AG09309 (cell line): ENCODE measurements at regions not wholly inside any gene's neighbourhood (a gene's known extent, or its start where the extent isn't known, plus 50 kb on each side); places are given as distances from the start of the nearest gene placed in this dataset.
"Not testable (repeated sequence)": the region's sequence is repeated elsewhere in the genome, so short reads cannot be mapped to it uniquely, and the experiment has no call there.

Source experiments
- DNase-seq: peaks from one replicate; pipeline ENCODE4 v3.0.0-alpha.2; 2010; ENCODE audit warnings: low read depth
- H3K4me3 ChIP-seq: 2 replicates; pipeline ENCODE4 v1.5.1; 2011; ENCODE audit warnings: mild to moderate bottlenecking, low read depth, low read length, moderate library complexity; ENCODE audit not compliant: control insufficient read depth
- CTCF ChIP-seq: IDR thresholded peaks from 2 replicates; pipeline ENCODE4 v1.5.1; 2011; ENCODE audit warnings: mild to moderate bottlenecking, low read depth, low read length, inconsistent platforms; ENCODE audit not compliant: insufficient read depth, control insufficient read depth; ENCODE audit errors: missing control alignments

- H3K4me3 ChIP-seq = no peak overlapping the region
- no peak for DNase-seq
- TF ChIP-seq CTCF = no peak
These were observed 114.1 kb downstream of the RAB38 start for GRCh38 chr11:88061111-88061510.

- H3K4me3 ChIP-seq = no peak overlapping the region
- DNase-seq = no peak
- TF ChIP-seq CTCF = no peak
These were observed 115.9 kb downstream of the RAB38 start for GRCh38 chr11:88059326-88059725.

- H3K4me3 ChIP-seq = no peak overlapping the region
- DNase-seq = peak; percentile 28
- no peak for TF ChIP-seq CTCF
These were observed 123.8 kb downstream of the RAB38 start for GRCh38 chr11:88051396-88051795.

GRCh38 chr11:88050247-88050646, 125.0 kb downstream of the RAB38 start:
- no peak for TF ChIP-seq CTCF
- no peak overlapping the region for H3K4me3 ChIP-seq
- DNase-seq = no peak

GRCh38 chr11:88045288-88045687, 130.0 kb downstream of the RAB38 start:
- H3K4me3 ChIP-seq, DNase-seq: not testable (repeated sequence)

GRCh38 chr11:88044658-88045057, 130.6 kb downstream of the RAB38 start:
- not testable (repeated sequence) for DNase-seq

GRCh38 chr11:88043149-88043548, 132.1 kb downstream of the RAB38 start:
- no peak for DNase-seq
- TF ChIP-seq CTCF = no peak
- H3K4me3 ChIP-seq = no peak overlapping the region

More at GRCh38 chr11:88044658-88045057, 130.6 kb downstream of the RAB38 start:
- not testable (repeated sequence) for H3K4me3 ChIP-seq

GRCh38 chr11:88042647-88043046, 132.6 kb downstream of the RAB38 start:
- no peak for DNase-seq
- no peak overlapping the region for H3K4me3 ChIP-seq
- no peak for TF ChIP-seq CTCF
